ENCODE measurements at regions not wholly inside any gene's neighbourhood (a gene's known extent, or its start where the extent isn't known, plus 50 kb on each side); places are given as distances from the start of the nearest gene placed in this dataset.

- intact Hi-C loops (cut with micrococcal nuclease): no loop called here
- Histone ChIP-seq H3K36me3 (ENCODE audit: control insufficient read depth, insufficient read depth, low read length) (no peaks in the 10 kb centered on the region), H3K4me1 (ENCODE audit: control insufficient read depth, insufficient read depth, low read length) (peaks cover 7% of the 10 kb centered on the region), H3K9me3 (ENCODE audit: control insufficient read depth, insufficient read depth, low read length) (no peaks in the 10 kb centered on the region), H3K4me3 (ENCODE audit: low read length) (no peak overlapping the region), H3K27ac (ENCODE audit: low read length) (no peak overlapping the region), H3K27me3 (ENCODE audit: control insufficient read depth, insufficient read depth, low read length) (no peaks in the 10 kb centered on the region)
- Mint-ChIP-seq H3K4me1 (peaks cover 17 to 18% of the 10 kb centered on the region in 2 donors), H3K27ac (no peak overlapping the region), H3K4me3 (no peak overlapping the region), H3K36me3 (no peaks in the 10 kb centered on the region), H3K27me3 (ENCODE audit: low read depth in 2 of 2) (peaks cover 0 to 3% of the 10 kb centered on the region in 2 donors), H3K9me3 (peaks cover 5 to 7% of the 10 kb centered on the region in 2 donors)
- no peak for DNase-seq
- ATAC-seq: no peak
- no peak for TF ChIP-seq CTCF (IDR thresholded peaks at IDR 0.05)
- 85% methylated on average over 2 of the region's 2 CpGs for WGBS (ENCODE audit: insufficient coverage)
Observed at GRCh38 chr13:74841123-74841522, 640.8 kb downstream of the TBC1D4 start.

GRCh38 chr13:74839656-74840055 lies 642.3 kb downstream of the TBC1D4 start:
- Histone ChIP-seq H3K36me3 (ENCODE audit: control insufficient read depth, insufficient read depth, low read length) (no peaks in the 10 kb centered on the region), H3K4me1 (ENCODE audit: control insufficient read depth, insufficient read depth, low read length) (peaks cover 12% of the 10 kb centered on the region), H3K27me3 (ENCODE audit: control insufficient read depth, insufficient read depth, low read length) (no peaks in the 10 kb centered on the region), H3K9me3 (ENCODE audit: control insufficient read depth, insufficient read depth, low read length) (no peaks in the 10 kb centered on the region), H3K27ac (ENCODE audit: low read length) (no peak overlapping the region), H3K4me3 (ENCODE audit: low read length) (no peak overlapping the region)
- Mint-ChIP-seq H3K9me3 (peaks cover 2 to 7% of the 10 kb centered on the region in 2 donors), H3K27ac (no peak overlapping the region), H3K4me3 (no peak overlapping the region), H3K27me3 (ENCODE audit: low read depth in 2 of 2) (peaks cover 0 to 3% of the 10 kb centered on the region in 2 donors), H3K36me3 (no peaks in the 10 kb centered on the region), H3K4me1 (peaks cover 29 to 31% of the 10 kb centered on the region in 2 donors)
- intact Hi-C loops (cut with micrococcal nuclease): no loop called here
- ATAC-seq (no peak), DNase-seq (no peak)
- TF ChIP-seq CTCF (IDR thresholded peaks at IDR 0.05): no peak

- H3K9me3 ChIP-seq (ENCODE audit: control insufficient read depth, insufficient read depth, low read length): no peaks in the 10 kb centered on the region
- Mint-ChIP-seq H3K27ac (peak overlapping the region; percentile 48 to 61), H3K4me1 (peaks cover 29 to 31% of the 10 kb centered on the region in 2 donors), H3K27me3 (ENCODE audit: low read depth in 2 of 2) (peaks cover 0 to 3% of the 10 kb centered on the region in 2 donors), H3K9me3 (peaks cover 2 to 7% of the 10 kb centered on the region in 2 donors), H3K4me3 (peak overlapping the region; percentile 14), H3K36me3 (no peaks in the 10 kb centered on the region)
- intact Hi-C loops (cut with micrococcal nuclease): no loop called here
- no peak for TF ChIP-seq CTCF (IDR thresholded peaks at IDR 0.05)
- 76% methylated on average over 2 of the region's 5 CpGs for WGBS (ENCODE audit: insufficient coverage)
- peak; percentile 64 to 85 (median 76) for ATAC-seq
- H3K36me3 ChIP-seq (ENCODE audit: control insufficient read depth, insufficient read depth, low read length): no peaks in the 10 kb centered on the region
- H3K4me1 ChIP-seq (ENCODE audit: control insufficient read depth, insufficient read depth, low read length): peaks cover 12% of the 10 kb centered on the region
- peak in 1 of 2 donors; percentile 14 for DNase-seq
- H3K27me3 ChIP-seq (ENCODE audit: control insufficient read depth, insufficient read depth, low read length): no peaks in the 10 kb centered on the region
- H3K27ac ChIP-seq (ENCODE audit: low read length): peak overlapping the region; percentile 28
- H3K4me3 ChIP-seq (ENCODE audit: low read length): no peak overlapping the region
Observed at GRCh38 chr13:74838096-74838495, 643.9 kb downstream of the TBC1D4 start.

- no peaks in the 10 kb centered on the region for H3K36me3 ChIP-seq (ENCODE audit: control insufficient read depth, insufficient read depth, low read length)
- H3K4me1 ChIP-seq (ENCODE audit: control insufficient read depth, insufficient read depth, low read length): peaks cover 12% of the 10 kb centered on the region
- no peaks in the 10 kb centered on the region for H3K36me3 Mint-ChIP-seq
- no peak for TF ChIP-seq CTCF (IDR thresholded peaks at IDR 0.05)
- no peaks in the 10 kb centered on the region for H3K9me3 ChIP-seq (ENCODE audit: control insufficient read depth, insufficient read depth, low read length)
- ATAC-seq (no peak), DNase-seq (no peak)
- no peak overlapping the region for H3K4me3 ChIP-seq (ENCODE audit: low read length)
- H3K27me3 Mint-ChIP-seq (ENCODE audit: low read depth in 2 of 2): peaks cover 0 to 3% of the 10 kb centered on the region in 2 donors
- peaks cover 2 to 7% of the 10 kb centered on the region in 2 donors for H3K9me3 Mint-ChIP-seq
- no peaks in the 10 kb centered on the region for H3K27me3 ChIP-seq (ENCODE audit: control insufficient read depth, insufficient read depth, low read length)
- peaks cover 31 to 34% of the 10 kb centered on the region in 2 donors for H3K4me1 Mint-ChIP-seq
- 88% methylated on average over 1 of the region's 1 CpG for WGBS (ENCODE audit: insufficient coverage)
- intact Hi-C loops (cut with micrococcal nuclease): no loop called here
- H3K27ac ChIP-seq (ENCODE audit: low read length): no peak overlapping the region
- H3K4me3 Mint-ChIP-seq: no peak overlapping the region
- H3K27ac Mint-ChIP-seq: no peak overlapping the region
Observed at GRCh38 chr13:74836628-74837027, 645.3 kb downstream of the TBC1D4 start.
